GM18499 (cell line): ENCODE measurements at regions not wholly inside any gene's neighbourhood (a gene's known extent, or its start where the extent isn't known, plus 50 kb on each side); places are given as distances from the start of the nearest gene placed in this dataset.
"Not testable (repeated sequence)": the region's sequence is repeated elsewhere in the genome, so short reads cannot be mapped to it uniquely, and the experiment has no call there.

Experiments used
- ATAC-seq: cut with Tn5 transposase; IDR thresholded peaks from one replicate; pipeline ENCODE4 v1.9.1; 2021; ENCODE audit warnings: moderate number of reproducible peaks; ENCODE audit not compliant: insufficient read depth, unreplicated experiment

GRCh38 chr6:90463359-90463758, 123.5 kb downstream of the MAP3K7 start:
- ATAC-seq, result no peak

DNA sequence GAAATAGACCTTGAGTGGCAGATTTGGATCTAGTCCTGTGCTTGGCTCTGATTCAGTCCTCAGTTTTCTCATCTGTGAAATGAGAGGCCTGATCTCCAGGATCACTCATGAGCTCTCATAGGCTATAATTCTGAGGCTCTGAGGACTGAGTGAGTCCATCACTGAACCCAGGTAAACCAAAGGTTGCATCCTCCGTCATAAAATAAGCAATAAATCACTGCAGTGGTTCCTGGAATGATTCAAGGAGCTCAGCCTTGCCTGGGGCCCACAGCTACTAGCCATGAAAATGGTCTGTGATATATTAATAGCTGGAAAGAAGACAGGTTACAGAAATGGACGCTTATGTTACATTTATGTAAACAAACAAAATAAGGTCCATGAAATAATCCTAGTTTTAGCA, 124.8 kb downstream of the MAP3K7 start:
- ATAC-seq, result no peak

GRCh38 chr6:90461383-90461782, 125.5 kb downstream of the MAP3K7 start:
- ATAC-seq, result no peak

DNA sequence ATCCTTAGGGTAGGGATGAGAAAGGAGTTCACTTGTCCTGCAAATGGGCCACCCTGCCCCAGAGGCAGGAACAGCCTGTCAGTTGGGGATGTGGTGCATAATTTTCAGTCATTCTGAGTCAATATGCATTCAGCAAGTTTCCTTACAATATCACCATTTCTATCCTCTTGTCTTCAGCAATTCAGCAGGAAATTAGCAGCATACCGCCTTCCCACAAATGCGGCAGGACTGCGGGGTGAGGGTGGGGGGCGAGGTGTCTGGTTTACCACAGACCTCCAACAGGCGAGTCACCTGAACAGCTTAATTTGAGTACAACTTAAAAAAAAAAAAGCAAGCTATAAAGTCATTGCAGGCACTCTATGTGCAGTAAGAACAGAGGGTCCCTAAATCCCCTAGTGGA, 126.8 kb downstream of the MAP3K7 start:
- no peak for ATAC-seq

- ATAC-seq, result no peak
Measured at GRCh38 chr6:90459225-90459758, 127.6 kb downstream of the MAP3K7 start.

DNA sequence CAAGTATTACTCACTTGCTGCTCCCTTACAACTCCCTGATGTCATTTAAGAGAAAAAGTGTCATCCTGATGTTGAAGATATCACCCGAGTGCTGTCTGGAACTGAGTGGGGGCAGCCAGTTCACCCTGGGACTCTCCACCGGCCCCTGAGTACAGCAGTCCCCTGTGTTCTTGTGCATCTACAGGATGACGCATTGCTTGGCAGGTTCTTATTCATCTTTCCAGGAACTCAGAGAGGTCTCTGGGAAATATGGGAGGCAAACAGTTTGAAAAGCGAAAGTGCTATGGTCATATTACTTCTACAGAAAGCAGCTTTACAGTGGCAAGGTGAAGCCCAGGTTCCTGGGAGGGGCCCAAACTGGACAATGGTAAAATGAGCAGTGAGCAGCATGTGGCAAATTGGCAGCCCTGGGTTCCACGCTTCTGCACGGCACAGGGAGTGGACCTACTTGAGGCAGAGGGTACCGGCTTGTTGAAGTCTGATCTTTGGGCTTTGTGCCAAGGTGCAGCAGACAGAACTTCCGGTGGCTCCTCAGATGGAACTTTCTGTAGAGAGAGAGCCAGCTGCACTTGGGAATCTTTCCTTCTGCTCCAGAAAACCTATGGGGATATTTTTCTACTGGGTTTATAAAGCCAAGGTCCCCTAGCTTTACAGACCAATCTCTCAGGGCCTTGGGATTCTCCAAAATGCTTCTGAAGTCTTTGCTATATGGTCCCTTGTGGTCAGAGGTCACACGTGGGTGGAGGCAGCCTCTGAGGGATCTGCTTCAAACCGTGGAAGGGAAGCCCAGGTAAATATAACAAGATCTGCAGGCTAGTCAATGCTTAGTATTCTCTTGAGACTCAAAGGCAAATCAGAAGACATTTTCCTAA, 128.3 kb downstream of the MAP3K7 start:
- no peak for ATAC-seq

DNA sequence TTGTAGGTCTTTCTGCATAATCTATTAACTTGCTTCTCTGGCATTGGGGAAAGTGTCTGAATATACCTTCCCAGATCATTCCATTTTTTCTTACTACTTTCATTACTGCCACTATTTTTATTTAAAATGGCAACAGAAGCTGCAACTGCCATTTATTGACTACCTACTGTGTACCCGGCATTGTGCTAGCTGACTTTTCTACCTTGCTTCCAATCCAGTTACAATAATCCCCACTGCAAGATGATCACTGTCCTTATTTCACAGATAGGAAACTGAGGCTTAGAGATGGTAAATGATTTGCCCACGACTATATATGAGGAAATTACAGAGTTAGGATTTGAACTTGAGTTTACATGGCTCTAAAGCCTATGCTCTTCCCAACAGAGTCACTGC, 129.0 kb downstream of the MAP3K7 start:
- ATAC-seq, result no peak

- ATAC-seq, result not testable (repeated sequence)
Measured at GRCh38 chr6:90456997-90457866, 129.6 kb downstream of the MAP3K7 start.

- ATAC-seq, result no peak
Measured at GRCh38 chr6:90456001-90456400, 130.9 kb downstream of the MAP3K7 start.

DNA sequence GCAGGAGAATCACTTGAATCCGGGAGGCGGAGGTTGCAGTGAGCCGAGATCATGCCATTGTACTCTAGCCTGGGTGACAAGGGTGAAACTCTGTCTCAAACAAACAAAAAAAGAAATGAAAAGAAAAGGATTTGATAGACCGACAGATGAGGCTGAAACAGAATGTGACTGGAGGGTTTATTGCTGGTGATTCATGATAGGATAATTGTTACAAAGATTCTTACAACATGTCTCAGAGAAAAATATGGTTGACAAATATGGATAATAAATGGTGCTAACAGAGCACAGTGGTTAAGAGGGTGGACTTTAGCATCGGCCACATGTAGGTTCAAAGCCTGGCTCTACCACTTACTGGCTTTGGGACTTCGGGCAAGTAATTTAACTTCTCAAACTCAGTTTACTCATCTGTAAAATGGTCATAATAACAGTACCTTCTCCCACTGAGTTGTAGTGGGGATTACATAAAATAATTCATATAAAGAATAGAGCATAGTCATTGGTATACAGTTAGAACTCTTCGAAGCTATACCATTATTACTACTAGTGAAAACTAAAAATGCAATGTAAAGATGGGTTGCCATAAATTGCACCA, 131.9 kb downstream of the MAP3K7 start:
- no peak for ATAC-seq

DNA sequence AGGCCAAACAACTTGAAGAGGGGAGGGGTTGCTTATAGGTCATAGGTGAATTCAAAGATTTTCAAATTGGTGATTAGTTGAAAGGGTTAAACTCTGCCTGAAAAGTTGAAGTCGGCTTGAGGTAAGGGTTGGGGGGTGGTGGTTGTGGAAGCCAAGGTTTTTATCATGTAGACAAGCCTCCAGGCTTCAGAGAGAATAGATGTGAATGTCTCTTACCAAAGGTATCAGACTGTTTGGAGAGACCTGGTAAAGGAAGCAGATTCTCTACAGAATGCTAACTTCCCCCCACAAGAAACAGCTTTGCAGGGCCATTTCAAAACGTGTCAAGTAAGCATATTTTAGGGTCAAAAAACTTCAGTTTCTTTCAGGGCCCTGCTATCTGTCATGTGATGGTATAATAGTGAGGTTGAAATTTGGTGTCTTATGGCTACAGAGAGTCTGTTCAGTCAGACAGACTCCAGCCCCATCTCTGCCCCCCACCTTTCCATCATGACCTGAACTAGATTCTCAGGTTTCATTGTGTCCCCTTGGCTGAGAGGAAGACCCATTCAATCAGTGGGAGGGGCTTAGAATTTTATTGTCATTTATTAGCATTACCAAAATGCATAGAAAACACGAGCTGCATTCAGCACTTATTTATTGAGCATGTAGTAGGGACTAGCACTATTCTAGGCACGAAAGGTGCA, 136.5 kb downstream of the MAP3K7 start:
- no peak for ATAC-seq

GRCh38 chr6:90449311-90449710, 137.6 kb downstream of the MAP3K7 start:
- ATAC-seq, result no peak

- ATAC-seq, result no peak
Measured at GRCh38 chr6:90448836-90449235, 138.0 kb downstream of the MAP3K7 start.

DNA sequence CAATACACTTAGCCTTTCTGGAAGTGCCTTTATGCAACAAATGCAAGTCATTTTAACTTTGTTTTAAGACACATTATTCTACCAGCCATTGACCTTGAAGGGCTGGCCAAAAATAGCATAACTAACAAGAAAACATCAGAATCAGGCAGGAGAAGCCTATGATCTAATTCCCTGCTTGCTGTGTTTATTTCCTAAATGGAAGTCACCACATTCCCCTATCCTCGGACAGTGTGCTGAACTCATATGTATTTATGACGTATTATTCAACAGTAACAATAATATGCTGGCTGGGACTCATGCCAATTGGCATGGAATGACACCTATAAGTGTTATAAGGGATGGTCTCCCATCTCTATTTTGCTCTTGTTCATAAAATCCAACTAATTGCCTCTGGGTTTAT, 140.7 kb downstream of the MAP3K7 start:
- ATAC-seq, result no peak

DNA sequence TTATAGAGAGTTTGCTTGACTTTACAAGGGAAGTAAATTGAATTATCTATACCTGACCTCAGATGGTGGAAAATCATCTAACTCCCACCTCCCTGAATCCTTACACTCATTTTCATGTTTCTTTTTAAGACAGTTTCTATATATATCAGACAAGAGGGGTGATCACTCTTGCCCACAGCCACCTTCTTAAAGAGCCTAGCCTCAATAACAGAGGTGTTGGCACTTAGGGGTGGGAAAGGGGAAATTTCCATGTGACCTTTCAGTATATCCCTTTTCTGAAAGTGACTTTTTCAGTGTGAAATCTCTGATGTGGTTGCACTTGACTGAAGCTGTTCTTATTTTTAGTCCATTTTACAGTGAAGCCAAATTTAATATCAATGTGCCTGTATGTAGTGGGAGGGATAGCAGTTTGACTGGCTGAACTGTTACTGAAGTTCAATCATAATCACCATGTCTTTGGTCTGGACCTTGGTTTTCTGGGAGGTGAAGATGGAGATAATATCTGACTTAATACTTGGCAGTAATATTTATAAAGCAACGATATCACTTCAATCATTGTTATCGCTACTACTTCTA, 141.3 kb downstream of the MAP3K7 start:
- ATAC-seq, result no peak

DNA sequence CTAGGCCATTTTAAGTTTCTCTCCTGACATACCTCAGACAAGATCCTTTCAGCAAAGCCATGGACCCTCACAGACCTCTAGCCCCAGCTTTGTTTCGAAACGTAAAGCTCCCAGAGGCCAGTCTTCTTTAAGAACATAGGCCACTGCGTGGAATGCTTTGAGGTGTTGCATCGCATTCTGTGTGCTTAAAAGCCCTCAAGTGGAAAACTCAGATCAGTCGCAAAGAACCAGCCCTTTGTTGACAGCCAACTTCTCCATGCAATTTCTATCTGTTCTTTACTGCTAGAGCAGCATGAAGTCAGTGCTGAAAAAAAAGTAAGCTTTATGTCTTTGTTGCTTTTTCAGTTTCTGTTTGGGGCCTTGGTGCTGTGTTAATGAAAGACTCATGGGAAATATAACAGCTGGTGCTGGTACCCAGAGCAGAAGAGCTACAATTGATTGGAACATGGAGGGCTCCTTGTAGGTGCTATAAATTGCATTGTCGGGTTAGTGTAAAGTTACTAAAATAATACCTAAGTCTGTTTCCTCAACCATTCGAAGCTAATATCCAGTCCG, 142.6 kb downstream of the MAP3K7 start:
- ATAC-seq, result no peak

DNA sequence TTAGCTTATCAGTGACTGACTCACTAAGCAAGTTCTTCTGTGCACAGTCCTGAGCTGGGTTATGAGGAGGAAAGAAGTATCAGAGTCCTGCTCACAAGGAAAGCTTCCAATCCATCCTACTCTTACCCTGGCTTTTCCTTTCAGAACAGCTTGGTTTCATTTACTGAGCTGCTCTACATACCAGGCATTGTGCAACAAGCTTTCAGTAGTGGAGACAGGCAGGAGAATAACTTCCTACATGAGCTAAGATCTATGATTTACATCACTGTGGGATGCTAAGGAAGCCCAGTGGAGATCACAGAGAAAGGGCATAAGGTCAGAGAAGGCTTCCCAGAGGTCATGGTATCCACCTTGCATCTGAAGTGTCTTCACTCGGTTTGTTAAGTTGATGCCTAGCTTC, 144.5 kb downstream of the MAP3K7 start:
- no peak for ATAC-seq

DNA sequence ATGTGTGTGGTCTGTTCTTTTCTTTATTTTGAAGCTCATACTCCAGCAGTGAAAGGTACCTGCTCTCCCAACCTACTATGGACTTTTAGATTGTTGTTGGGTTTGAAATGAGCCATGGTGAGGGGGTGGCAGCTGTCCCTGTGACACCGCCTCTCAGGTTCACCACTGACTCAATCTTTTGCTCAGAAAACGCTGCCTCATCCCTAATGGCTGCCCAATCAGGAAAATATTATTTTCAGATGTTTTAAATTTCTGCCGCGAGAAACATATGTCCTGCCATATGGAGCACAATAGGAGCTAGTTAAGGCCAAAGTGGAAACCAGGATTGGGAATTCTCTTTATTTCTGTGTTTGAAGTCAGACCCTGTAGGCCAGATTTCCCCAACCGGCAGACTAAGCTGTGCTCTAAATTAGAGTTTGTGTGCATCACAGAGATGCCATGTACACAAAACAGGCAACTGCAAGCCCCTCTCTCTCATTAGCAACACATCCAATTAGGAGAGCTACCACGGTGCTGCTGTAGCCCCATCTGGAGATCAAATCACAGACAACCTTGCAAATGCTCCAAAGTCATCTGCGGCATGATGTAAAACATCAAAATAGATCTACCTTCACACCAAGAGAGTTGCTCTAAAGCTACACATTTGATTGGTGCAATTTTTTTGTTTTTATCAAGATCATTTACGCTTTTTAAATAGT, 144.1 kb upstream of the BACH2 start:
- no peak for ATAC-seq

- no peak for ATAC-seq
Measured at GRCh38 chr6:90439586-90439985, 142.9 kb upstream of the BACH2 start.
